Activated CD8-positive, alpha-beta memory T cell treated with anti-CD3 and anti-CD28 coated beads, Interleukin-2, amount 10 ng/mL, durations not matched to agents 7 days and 5 days (primary cell): ENCODE measurements at regions not wholly inside any gene's neighbourhood (a gene's known extent, or its start where the extent isn't known, plus 50 kb on each side); places are given as distances from the start of the nearest gene placed in this dataset.

Experiments
- ATAC-seq: fragments of 150-1000 bp; cut with Tn5 transposase; one replicate; pipeline ENCODE4 v1.10.0; 2021; ENCODE audit warnings: moderate library complexity
- CTCF ChIA-PET: fragments of 350-600 bp; sonication (Branson Sonifier 250); formaldehyde crosslinking; loops from one replicate; lab custom pipeline; 2021; ENCODE audit warnings: antibody characterized with exemption; lab: Charles Lee
- DNase-seq: peaks from one replicate; pipeline ENCODE4 v3.0.0-alpha.2; 2020
- H3K27ac Mint-ChIP-seq: one replicate; pipeline ENCODE4 v1.8.0; 2021; ENCODE audit warnings: mild to moderate bottlenecking, mixed read lengths
- H3K27me3 Mint-ChIP-seq: one replicate; pipeline ENCODE4 v1.8.0; 2021; ENCODE audit warnings: mixed read lengths
- H3K36me3 Mint-ChIP-seq: one replicate; pipeline ENCODE4 v1.8.0; 2021; ENCODE audit warnings: mild to moderate bottlenecking, mixed read lengths
- H3K4me1 Mint-ChIP-seq: one replicate; pipeline ENCODE4 v1.8.0; 2021; ENCODE audit warnings: mixed read lengths
- H3K4me3 Mint-ChIP-seq: one replicate; pipeline ENCODE4 v1.8.0; 2021; ENCODE audit warnings: mild to moderate bottlenecking, moderate library complexity, mixed read lengths
- H3K9me3 Mint-ChIP-seq: one replicate; pipeline ENCODE4 v1.8.0; 2022; ENCODE audit warnings: low read depth, mixed read lengths

DNA sequence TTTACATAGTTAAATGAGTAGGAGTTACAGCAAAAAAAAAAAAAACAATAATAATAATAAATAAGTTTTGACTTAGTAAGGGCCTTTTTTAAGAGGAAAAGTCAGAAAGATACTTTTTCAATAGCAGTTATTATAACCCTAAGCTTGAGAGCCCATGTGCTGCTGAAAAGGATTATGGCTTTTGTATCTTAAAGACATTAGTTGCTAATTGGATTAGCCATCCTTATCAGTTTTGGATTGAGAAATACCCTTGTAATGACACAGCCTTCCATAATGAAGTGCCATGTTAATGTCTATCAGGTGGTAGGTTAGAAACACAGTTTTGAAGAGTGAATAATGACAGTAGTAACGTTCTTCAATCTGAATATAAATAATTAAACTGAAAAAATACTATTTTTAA is 554.0 kb downstream of the RIT2 start:
- DNase-seq (no peak), ATAC-seq (no peak)
- H3K4me1 Mint-ChIP-seq = no peaks in the 10 kb centered on the region
- H3K4me3 Mint-ChIP-seq = no peak overlapping the region
- H3K36me3 Mint-ChIP-seq = no peaks in the 10 kb centered on the region
- CTCF ChIA-PET = no interaction called here
- no peak overlapping the region for H3K27ac Mint-ChIP-seq
- no peaks in the 10 kb centered on the region for H3K27me3 Mint-ChIP-seq
- H3K9me3 Mint-ChIP-seq = no peaks in the 10 kb centered on the region

GRCh38 chr18:42563995-42564394 is 551.5 kb downstream of the RIT2 start:
- H3K27ac Mint-ChIP-seq = no peak overlapping the region
- H3K9me3 Mint-ChIP-seq = no peaks in the 10 kb centered on the region
- H3K4me3 Mint-ChIP-seq = no peak overlapping the region
- no peaks in the 10 kb centered on the region for H3K4me1 Mint-ChIP-seq
- DNase-seq = no peak
- no peak for ATAC-seq
- no peaks in the 10 kb centered on the region for H3K36me3 Mint-ChIP-seq
- no peaks in the 10 kb centered on the region for H3K27me3 Mint-ChIP-seq
- CTCF ChIA-PET = no interaction called here

DNA sequence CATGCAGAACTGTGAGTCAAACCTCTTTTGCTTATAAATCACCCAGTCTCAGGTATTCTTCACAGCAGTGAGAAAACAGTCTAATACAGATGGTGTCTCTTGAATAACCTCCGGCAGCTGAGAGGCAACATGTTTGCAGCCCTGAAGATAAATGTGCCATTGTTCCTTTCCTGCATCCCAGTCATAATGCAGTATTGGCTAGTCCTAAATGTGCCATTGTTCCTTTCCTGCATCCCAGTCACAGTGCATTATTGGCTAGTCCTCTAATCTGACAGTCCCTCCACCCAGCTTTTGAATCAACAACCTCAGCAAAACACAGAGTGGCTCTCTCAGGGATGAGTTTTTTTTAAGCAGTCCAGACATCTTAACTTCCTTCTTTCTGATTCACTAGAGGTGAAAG is 550.7 kb downstream of the RIT2 start:
- H3K4me3 Mint-ChIP-seq = no peak overlapping the region
- no peak for DNase-seq
- no peaks in the 10 kb centered on the region for H3K9me3 Mint-ChIP-seq
- no peaks in the 10 kb centered on the region for H3K36me3 Mint-ChIP-seq
- H3K4me1 Mint-ChIP-seq = no peaks in the 10 kb centered on the region
- CTCF ChIA-PET = no interaction called here
- no peaks in the 10 kb centered on the region for H3K27me3 Mint-ChIP-seq
- H3K27ac Mint-ChIP-seq = no peak overlapping the region
- no peak for ATAC-seq

- CTCF ChIA-PET = no interaction called here
- no peaks in the 10 kb centered on the region for H3K27me3 Mint-ChIP-seq
- ATAC-seq (no peak), DNase-seq (no peak)
- no peak overlapping the region for H3K4me3 Mint-ChIP-seq
- H3K36me3 Mint-ChIP-seq = no peaks in the 10 kb centered on the region
- no peak overlapping the region for H3K27ac Mint-ChIP-seq
- no peaks in the 10 kb centered on the region for H3K4me1 Mint-ChIP-seq
- peaks cover 2% of the 10 kb centered on the region for H3K9me3 Mint-ChIP-seq
These were observed 546.7 kb downstream of the RIT2 start for GRCh38 chr18:42568773-42569172.

DNA sequence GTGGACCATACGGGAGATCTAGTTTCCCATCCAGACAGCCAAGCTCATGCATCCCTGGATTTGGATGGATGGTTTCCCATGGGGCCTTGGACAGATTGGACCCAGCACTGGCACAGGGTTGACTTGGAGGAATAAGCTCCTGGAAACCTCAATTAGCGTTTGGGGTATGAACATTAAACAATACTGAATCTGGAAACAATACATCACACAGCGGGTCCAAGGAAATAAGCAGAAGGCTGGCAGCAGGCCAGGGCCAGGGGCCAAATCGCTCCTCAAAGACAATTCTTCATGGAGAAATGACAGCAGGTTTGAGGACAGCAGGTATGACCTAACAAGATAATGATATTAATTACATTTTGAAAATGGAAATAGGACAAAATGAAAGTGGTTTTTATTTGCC is 540.6 kb downstream of the RIT2 start:
- Mint-ChIP-seq H3K36me3 (no peaks in the 10 kb centered on the region), H3K27ac (no peak overlapping the region), H3K4me3 (no peak overlapping the region), H3K4me1 (no peaks in the 10 kb centered on the region), H3K27me3 (no peaks in the 10 kb centered on the region), H3K9me3 (peaks cover 2% of the 10 kb centered on the region)
- DNase-seq = no peak
- CTCF ChIA-PET = no interaction called here
- no peak for ATAC-seq

GRCh38 chr18:42576124-42576523 is 539.4 kb downstream of the RIT2 start:
- CTCF ChIA-PET = no interaction called here
- H3K9me3 Mint-ChIP-seq = peaks cover 4% of the 10 kb centered on the region
- no peak overlapping the region for H3K27ac Mint-ChIP-seq
- no peak overlapping the region for H3K4me3 Mint-ChIP-seq
- H3K36me3 Mint-ChIP-seq = no peaks in the 10 kb centered on the region
- DNase-seq (no peak), ATAC-seq (no peak)
- H3K27me3 Mint-ChIP-seq = no peaks in the 10 kb centered on the region
- no peaks in the 10 kb centered on the region for H3K4me1 Mint-ChIP-seq

DNA sequence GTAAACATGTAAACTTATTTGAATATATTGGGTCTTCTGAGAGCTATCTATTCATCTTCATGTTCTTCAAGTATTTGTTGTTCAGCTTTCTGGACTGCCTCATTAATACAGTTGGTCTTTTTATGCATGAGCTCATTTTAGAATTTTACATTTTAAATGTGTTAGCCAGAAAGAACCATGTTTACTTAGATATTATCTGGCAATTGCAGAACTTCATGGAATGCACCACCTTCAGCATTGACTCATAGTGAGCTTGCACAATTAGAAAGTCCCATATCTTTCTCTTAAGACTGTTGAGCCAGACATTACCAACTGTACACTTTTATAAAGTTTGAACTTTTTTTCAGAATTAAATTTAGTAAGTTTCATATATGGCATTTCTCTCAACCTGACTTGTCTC is 536.7 kb downstream of the RIT2 start:
- H3K27me3 Mint-ChIP-seq = no peaks in the 10 kb centered on the region
- CTCF ChIA-PET = no interaction called here

GRCh38 chr18:42582266-42582665 is 533.2 kb downstream of the RIT2 start:
- no peak overlapping the region for H3K4me3 Mint-ChIP-seq
- CTCF ChIA-PET = no interaction called here

More for the DNA sequence above, 536.7 kb downstream of the RIT2 start:
- no peak overlapping the region for H3K4me3 Mint-ChIP-seq
- no peak for DNase-seq
- peaks cover 6% of the 10 kb centered on the region for H3K9me3 Mint-ChIP-seq
- no peak for ATAC-seq
- H3K4me1 Mint-ChIP-seq = no peaks in the 10 kb centered on the region
- no peaks in the 10 kb centered on the region for H3K36me3 Mint-ChIP-seq
- no peak overlapping the region for H3K27ac Mint-ChIP-seq

GRCh38 chr18:42583283-42583731 is 532.2 kb downstream of the RIT2 start:
- CTCF ChIA-PET = no interaction called here
- Mint-ChIP-seq H3K27ac (no peak overlapping the region), H3K36me3 (no peaks in the 10 kb centered on the region), H3K4me3 (no peak overlapping the region), H3K4me1 (no peaks in the 10 kb centered on the region), H3K9me3 (peaks cover 6% of the 10 kb centered on the region), H3K27me3 (no peaks in the 10 kb centered on the region)
- no peak for ATAC-seq
- no peak for DNase-seq

More at GRCh38 chr18:42582266-42582665, 533.2 kb downstream of the RIT2 start:
- Mint-ChIP-seq H3K27me3 (no peaks in the 10 kb centered on the region), H3K9me3 (peaks cover 6% of the 10 kb centered on the region), H3K27ac (no peak overlapping the region), H3K4me1 (no peaks in the 10 kb centered on the region), H3K36me3 (no peaks in the 10 kb centered on the region)
- DNase-seq (no peak), ATAC-seq (no peak)

- no peaks in the 10 kb centered on the region for H3K36me3 Mint-ChIP-seq
- H3K27me3 Mint-ChIP-seq = no peaks in the 10 kb centered on the region
- CTCF ChIA-PET = no interaction called here
- H3K4me1 Mint-ChIP-seq = no peaks in the 10 kb centered on the region
- H3K4me3 Mint-ChIP-seq = no peak overlapping the region
- ATAC-seq = no peak
- H3K27ac Mint-ChIP-seq = no peak overlapping the region
- DNase-seq = no peak
- peaks cover 2% of the 10 kb centered on the region for H3K9me3 Mint-ChIP-seq
These were observed 528.9 kb downstream of the RIT2 start for GRCh38 chr18:42586601-42587000.

DNA sequence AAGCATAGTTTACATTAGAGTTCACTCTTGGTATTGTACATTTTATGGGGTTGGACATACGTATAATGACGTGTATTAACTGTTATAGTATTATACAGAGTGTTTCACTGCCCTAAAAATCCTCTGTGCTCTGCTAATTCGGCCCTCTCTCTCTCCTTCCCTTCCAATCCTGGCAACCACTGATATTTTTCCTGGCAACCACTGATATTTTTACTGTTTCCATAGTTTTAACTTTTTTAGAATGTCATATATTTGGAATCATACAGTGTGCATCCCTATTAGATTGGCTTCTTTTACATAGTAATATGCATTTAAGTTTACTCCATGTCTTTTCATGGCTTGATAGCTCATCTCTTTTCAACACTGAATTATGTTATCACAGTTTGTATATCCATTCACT is 526.7 kb downstream of the RIT2 start:
- Mint-ChIP-seq H3K27me3 (no peaks in the 10 kb centered on the region), H3K9me3 (peaks cover under 1% of the 10 kb centered on the region), H3K4me3 (no peak overlapping the region), H3K36me3 (no peaks in the 10 kb centered on the region), H3K27ac (no peak overlapping the region), H3K4me1 (no peaks in the 10 kb centered on the region)
- DNase-seq = no peak
- CTCF ChIA-PET = no interaction called here
- ATAC-seq = no peak

DNA sequence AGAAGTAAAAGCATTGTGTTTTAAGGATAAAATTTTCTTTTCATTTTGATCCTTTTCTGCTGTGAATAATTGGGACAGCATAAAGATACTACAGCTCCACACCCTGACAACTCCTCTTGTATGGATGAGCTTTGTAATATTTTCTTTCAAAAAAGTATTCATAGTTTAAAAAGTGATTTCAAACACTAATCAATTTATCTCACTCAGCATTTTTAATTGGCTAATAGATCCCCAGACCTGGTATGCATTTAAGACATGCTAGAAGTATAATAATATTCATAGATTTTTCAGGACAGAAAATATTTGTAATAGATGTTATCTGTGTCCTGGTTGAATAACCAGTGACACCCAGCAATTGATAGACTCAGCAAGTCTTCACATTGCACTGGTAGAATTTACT is 510.7 kb downstream of the RIT2 start:
- CTCF ChIA-PET = no interaction called here
- no peaks in the 10 kb centered on the region for H3K9me3 Mint-ChIP-seq
- no peaks in the 10 kb centered on the region for H3K4me1 Mint-ChIP-seq
- H3K27ac Mint-ChIP-seq = no peak overlapping the region
- DNase-seq = no peak
- no peaks in the 10 kb centered on the region for H3K27me3 Mint-ChIP-seq
- H3K36me3 Mint-ChIP-seq = no peaks in the 10 kb centered on the region
- H3K4me3 Mint-ChIP-seq = no peak overlapping the region
- no peak for ATAC-seq

- CTCF ChIA-PET = no interaction called here
- Mint-ChIP-seq H3K4me3 (no peak overlapping the region), H3K9me3 (no peaks in the 10 kb centered on the region), H3K4me1 (no peaks in the 10 kb centered on the region), H3K27ac (no peak overlapping the region), H3K36me3 (no peaks in the 10 kb centered on the region), H3K27me3 (no peaks in the 10 kb centered on the region)
- ATAC-seq = no peak
- no peak for DNase-seq
These were observed 508.5 kb downstream of the RIT2 start for GRCh38 chr18:42606886-42607495.

GRCh38 chr18:42611134-42611533 is 504.4 kb downstream of the RIT2 start:
- Mint-ChIP-seq H3K27me3 (no peaks in the 10 kb centered on the region), H3K4me1 (no peaks in the 10 kb centered on the region), H3K9me3 (no peaks in the 10 kb centered on the region), H3K36me3 (no peaks in the 10 kb centered on the region), H3K27ac (no peak overlapping the region), H3K4me3 (no peak overlapping the region)
- CTCF ChIA-PET = no interaction called here
- DNase-seq (no peak), ATAC-seq (no peak)
